HCT116 (cell line): ENCODE measurements at regions not wholly inside any gene's neighbourhood (a gene's known extent, or its start where the extent isn't known, plus 50 kb on each side); places are given as distances from the start of the nearest gene placed in this dataset.

Experiments used
- POLR2A ChIP-seq: IDR thresholded peaks from 2 replicates; pipeline ENCODE4 v1.7.0; 2011; ENCODE audit warnings: borderline replicate concordance; ENCODE audit not compliant: insufficient read depth, insufficient read length; ENCODE audit errors: extremely low read depth
- POLR2AphosphoS5 ChIP-seq: IDR thresholded peaks from 2 replicates; pipeline ENCODE4 v1.6.1; 2011; ENCODE audit warnings: mild to moderate bottlenecking, low read depth, low read length, moderate library complexity
- RAD21 ChIP-seq: IDR thresholded peaks from 2 replicates; pipeline ENCODE4 v1.6.1; 2012; ENCODE audit warnings: low read depth, mild to moderate bottlenecking
- SRF ChIP-seq: IDR thresholded peaks from 2 replicates; pipeline ENCODE4 v1.6.1; 2012; ENCODE audit warnings: low read depth
- TCF7L2 ChIP-seq: IDR thresholded peaks from 2 replicates; pipeline ENCODE4 v1.7.0; 2011; ENCODE audit warnings: borderline replicate concordance, inconsistent platforms; ENCODE audit not compliant: insufficient read depth, insufficient read length; ENCODE audit errors: extremely low read depth
- YY1 ChIP-seq: IDR thresholded peaks from 2 replicates; pipeline ENCODE4 v1.6.1; 2011; ENCODE audit warnings: low read length, low read depth, moderate library complexity, mild to moderate bottlenecking; ENCODE audit not compliant: insufficient replicate concordance; ENCODE audit errors: extremely low read depth

GRCh38 chr7:3246127-3246526, 54.9 kb upstream of the SDK1 start:
- TF ChIP-seq SRF (no peak), YY1 (no peak), TCF7L2 (no peak), POLR2AphosphoS5 (no peak), POLR2A (no peak), RAD21 (no peak)
